Trophoblast cell (in vitro differentiated cells and primary cell): ENCODE measurements at regions not wholly inside any gene's neighbourhood (a gene's known extent, or its start where the extent isn't known, plus 50 kb on each side); places are given as distances from the start of the nearest gene placed in this dataset.

ENCODE experiments used
- DNase-seq, 2 donors: peaks; one replicate each; pipeline ENCODE4 v3.0.0-alpha.2; 2016
- H2AFZ ChIP-seq: 2 replicates; pipeline ENCODE4 v1.6.1; 2013; ENCODE audit warnings: low read length, moderate library complexity, mild to moderate bottlenecking; ENCODE audit not compliant: insufficient read depth, poor library complexity
- H2AK5ac ChIP-seq: 2 replicates; pipeline ENCODE4 v1.6.1; 2013; ENCODE audit warnings: mild to moderate bottlenecking, low read length
- H2BK120ac ChIP-seq: 2 replicates; pipeline ENCODE4 v1.6.1; 2013; ENCODE audit warnings: low read length, mild to moderate bottlenecking, moderate library complexity; ENCODE audit not compliant: insufficient read depth, poor library complexity
- H2BK12ac ChIP-seq: 2 replicates; pipeline ENCODE4 v1.6.1; 2013; ENCODE audit warnings: mild to moderate bottlenecking, low read length, moderate library complexity
- H2BK5ac ChIP-seq: 2 replicates; pipeline ENCODE4 v1.6.1; 2013; ENCODE audit warnings: low read length, low read depth, moderate library complexity, mild to moderate bottlenecking; ENCODE audit not compliant: poor library complexity
- H3K14ac ChIP-seq: 2 replicates; pipeline ENCODE4 v1.6.1; 2013; ENCODE audit warnings: mild to moderate bottlenecking, low read length
- H3K18ac ChIP-seq: 2 replicates; pipeline ENCODE4 v1.6.1; 2013; ENCODE audit warnings: mild to moderate bottlenecking, low read length
- H3K23ac ChIP-seq: 2 replicates; pipeline ENCODE4 v1.6.1; 2013; ENCODE audit warnings: low read length
- H3K27ac ChIP-seq: 2 replicates; pipeline ENCODE4 v1.5.1; 2013; ENCODE audit warnings: low read depth, mild to moderate bottlenecking, inconsistent platforms, low read length, moderate library complexity
- H3K27me3 ChIP-seq: 2 replicates; pipeline ENCODE4 v1.6.1; 2013; ENCODE audit warnings: inconsistent platforms, mild to moderate bottlenecking, low read length, moderate library complexity; ENCODE audit not compliant: insufficient read depth
- H3K36me3 ChIP-seq, 2 experiments: 1 replicate in 1 of 2; 2 replicates in 1 of 2; pipeline ENCODE4 v1.6.1; 2013; ENCODE audit warnings: low read length in 2 of 2, mild to moderate bottlenecking in 2 of 2, moderate library complexity in 1 of 2; ENCODE audit not compliant: insufficient read depth in 2 of 2, control insufficient read depth in 1 of 2
- H3K4ac ChIP-seq: 2 replicates; pipeline ENCODE4 v1.6.1; 2013; ENCODE audit warnings: low read depth, mild to moderate bottlenecking, low read length, moderate library complexity
- H3K4me1 ChIP-seq, 2 experiments: 1 replicate in 1 of 2; 2 replicates in 1 of 2; pipeline ENCODE4 v1.6.1; 2013; ENCODE audit warnings: low read length in 2 of 2, mild to moderate bottlenecking in 2 of 2, moderate library complexity in 1 of 2; ENCODE audit not compliant: insufficient read depth in 2 of 2, control insufficient read depth in 1 of 2
- H3K4me2 ChIP-seq: 2 replicates; pipeline ENCODE4 v1.6.1; 2013; ENCODE audit warnings: inconsistent platforms, mild to moderate bottlenecking, low read length, moderate library complexity
- H3K4me3 ChIP-seq: 2 replicates; pipeline ENCODE4 v1.5.1; 2013; ENCODE audit warnings: mild to moderate bottlenecking, low read depth, low read length, inconsistent platforms
- H3K79me1 ChIP-seq: one replicate; pipeline ENCODE4 v1.6.1; 2013; ENCODE audit warnings: low read length
- H3K79me2 ChIP-seq: 2 replicates; pipeline ENCODE4 v1.6.1; 2013; ENCODE audit warnings: low read length, mild to moderate bottlenecking; ENCODE audit not compliant: control insufficient read depth, insufficient read depth, poor library complexity
- H3K9ac ChIP-seq: 2 replicates; pipeline ENCODE4 v1.6.1; 2013; ENCODE audit warnings: mild to moderate bottlenecking, low read length
- H3K9me3 ChIP-seq: 2 replicates; pipeline ENCODE4 v1.6.1; 2013; ENCODE audit warnings: low read depth, mild to moderate bottlenecking, control low read depth, inconsistent platforms, low read length; ENCODE audit not compliant: insufficient read depth
- H4K12ac ChIP-seq: 2 replicates; pipeline ENCODE4 v1.6.1; 2013; ENCODE audit warnings: low read depth, mild to moderate bottlenecking, low read length, moderate library complexity
- H4K8ac ChIP-seq: 2 replicates; pipeline ENCODE4 v1.6.1; 2013; ENCODE audit warnings: low read depth, mild to moderate bottlenecking, low read length, moderate library complexity
- H4K91ac ChIP-seq: one replicate; pipeline ENCODE4 v1.6.1; 2013; ENCODE audit warnings: low read depth, mild to moderate bottlenecking, low read length, moderate library complexity
- WGBS: extraction: QIAGEN DNeasy Blood & Tissue Kit; methylation state at CpG from one replicate; pipeline ENCODE4 v1.1.7; 2013; ENCODE audit warnings: missing lambda C conversion rate; ENCODE audit not compliant: insufficient read length, insufficient coverage; ENCODE audit errors: extremely low coverage; 5-methylcytosine and 5-hydroxymethylcytosine counted together

DNA sequence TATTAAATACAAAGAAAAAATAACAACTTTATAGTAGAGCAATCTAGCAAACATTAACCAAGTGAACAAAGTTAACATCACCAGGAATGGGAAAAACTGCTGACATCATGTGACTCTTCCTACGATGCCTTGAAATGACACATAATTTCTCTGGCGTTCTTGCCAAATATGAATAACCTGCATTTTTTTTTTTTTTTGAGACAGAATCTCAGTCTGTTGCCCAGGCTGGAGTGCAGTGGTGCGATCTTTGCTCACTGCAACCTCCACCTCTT is 126.5 kb upstream of the VKORC1L1 start:
- Histone ChIP-seq H3K9me3 (no peaks in the 10 kb centered on the region), H3K79me1 (peaks cover 6% of the 10 kb centered on the region), H3K4ac (no peak overlapping the region), H3K36me3 (no peaks in the 10 kb centered on the region), H2BK5ac (no peak overlapping the region), H2BK120ac (no peak overlapping the region), H4K91ac (no peak overlapping the region), H3K27me3 (no peaks in the 10 kb centered on the region), H3K9ac (no peak overlapping the region), H3K4me1 (no peaks in the 10 kb centered on the region), H2BK12ac (no peak overlapping the region), H3K23ac (no peak overlapping the region), H3K14ac (no peak overlapping the region), H2AK5ac (no peak overlapping the region), H3K4me2 (no peak overlapping the region), H3K4me3 (no peak overlapping the region), H2AFZ (no peak overlapping the region), H3K79me2 (peaks cover 6% of the 10 kb centered on the region), H3K18ac (no peak overlapping the region), H3K27ac (no peak overlapping the region), H4K8ac (no peak overlapping the region), H4K12ac (no peak overlapping the region)
- WGBS: no CpG with 5 or more reads among the region's 3 CpGs
- no peak for DNase-seq

DNA sequence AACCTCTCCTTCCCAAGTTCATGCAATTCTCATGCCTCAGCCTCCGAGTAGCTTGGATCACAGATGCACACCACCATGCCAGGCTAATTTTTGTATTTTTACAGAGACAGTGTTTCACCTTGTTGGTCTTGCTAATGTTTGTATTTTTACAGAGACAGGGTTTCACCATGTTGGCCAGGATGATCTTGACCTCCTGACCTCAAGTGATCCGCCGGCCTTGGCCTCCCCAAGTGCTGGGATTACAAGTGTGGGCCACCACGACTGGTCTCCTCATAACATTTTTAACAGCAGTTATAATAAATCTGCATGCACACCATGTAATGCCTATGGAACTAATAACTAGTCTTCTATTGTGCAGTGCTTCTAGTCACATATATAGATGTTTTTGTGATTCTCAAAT is 123.8 kb upstream of the VKORC1L1 start:
- Histone ChIP-seq H3K79me2 (peaks cover 9% of the 10 kb centered on the region), H3K36me3 (peaks cover 2 to 3% of the 10 kb centered on the region in 2 experiments), H2BK5ac (no peak overlapping the region), H3K23ac (no peak overlapping the region), H3K9ac (no peak overlapping the region), H2BK120ac (no peak overlapping the region), H2AK5ac (no peak overlapping the region), H3K4me1 (no peaks in the 10 kb centered on the region), H3K79me1 (peaks cover 8% of the 10 kb centered on the region), H3K9me3 (no peaks in the 10 kb centered on the region), H4K91ac (no peak overlapping the region), H3K14ac (no peak overlapping the region), H3K18ac (no peak overlapping the region), H2AFZ (no peak overlapping the region), H3K4me3 (no peak overlapping the region), H3K4ac (no peak overlapping the region), H3K4me2 (no peak overlapping the region), H3K27me3 (no peaks in the 10 kb centered on the region), H2BK12ac (no peak overlapping the region), H4K12ac (no peak overlapping the region), H3K27ac (no peak overlapping the region), H4K8ac (no peak overlapping the region)
- no peak for DNase-seq
- WGBS: no CpG with 5 or more reads among the region's 4 CpGs

DNA sequence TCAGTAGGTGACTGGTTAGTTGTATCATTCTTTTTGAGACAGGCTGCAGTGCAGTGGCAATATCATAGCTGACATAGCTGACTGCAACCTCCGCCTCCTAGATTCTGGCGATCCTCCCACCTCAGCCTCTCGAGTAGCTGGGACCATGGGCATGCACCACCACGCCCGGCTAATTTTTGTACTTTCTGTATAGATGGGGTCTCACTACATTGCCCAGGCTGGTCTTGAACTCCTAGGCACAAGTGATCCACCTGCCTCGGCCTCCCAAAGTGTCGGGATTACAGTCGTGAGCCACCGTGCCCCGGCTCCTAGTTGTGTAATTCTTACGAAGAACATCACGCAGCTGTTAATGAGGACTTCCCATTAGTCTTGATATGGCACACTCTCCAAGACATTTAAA is 123.4 kb upstream of the VKORC1L1 start:
- Histone ChIP-seq H3K79me1 (peaks cover 8% of the 10 kb centered on the region), H3K9me3 (no peaks in the 10 kb centered on the region), H2AK5ac (no peak overlapping the region), H2AFZ (no peak overlapping the region), H4K12ac (no peak overlapping the region), H3K27me3 (no peaks in the 10 kb centered on the region), H3K14ac (no peak overlapping the region), H3K27ac (no peak overlapping the region), H2BK120ac (no peak overlapping the region), H3K9ac (no peak overlapping the region), H3K4me2 (no peak overlapping the region), H3K23ac (no peak overlapping the region), H2BK12ac (no peak overlapping the region), H3K4ac (no peak overlapping the region), H2BK5ac (no peak overlapping the region), H3K79me2 (peaks cover 9% of the 10 kb centered on the region), H4K8ac (no peak overlapping the region), H3K36me3 (peaks cover 3 to 4% of the 10 kb centered on the region in 2 experiments), H3K4me3 (no peak overlapping the region), H4K91ac (no peak overlapping the region), H3K4me1 (no peaks in the 10 kb centered on the region), H3K18ac (no peak overlapping the region)
- DNase-seq: no peak
- whole genome bisulfite sequencing: no CpG with 5 or more reads among the region's 12 CpGs

- DNase-seq: peak; percentile 94 to 96
- Histone ChIP-seq H3K9me3 (no peaks in the 10 kb centered on the region), H2BK120ac (peak overlapping the region; percentile 31), H3K23ac (no peak overlapping the region), H2BK12ac (no peak overlapping the region), H2AK5ac (peak overlapping the region; percentile 73), H3K14ac (peak overlapping the region; percentile 47), H3K79me2 (peaks cover 9% of the 10 kb centered on the region), H3K4me3 (peak overlapping the region; percentile 97), H3K79me1 (peaks cover 8% of the 10 kb centered on the region), H4K8ac (peak overlapping the region; percentile 86), H3K9ac (peak overlapping the region; percentile 90), H3K36me3 (peaks cover 6 to 7% of the 10 kb centered on the region in 2 experiments), H3K27me3 (no peaks in the 10 kb centered on the region), H4K12ac (peak overlapping the region; percentile 89), H3K4me1 (no peaks in the 10 kb centered on the region), H3K27ac (peak overlapping the region; percentile 31), H2AFZ (peak overlapping the region; percentile 99), H3K4ac (peak overlapping the region; percentile 95), H3K4me2 (peak overlapping the region; percentile 83), H4K91ac (peak overlapping the region; percentile 68), H3K18ac (peak overlapping the region; percentile 83), H2BK5ac (peak overlapping the region; percentile 3)
- no CpG with 5 or more reads among the region's 69 CpGs for WGBS
These were observed 122.1 kb upstream of the VKORC1L1 start for GRCh38 chr7:65750511-65751344.
